ENCODE measurements at regions not wholly inside any gene's neighbourhood (a gene's known extent, or its start where the extent isn't known, plus 50 kb on each side); places are given as distances from the start of the nearest gene placed in this dataset.
"Not testable (repeated sequence)": the region's sequence is repeated elsewhere in the genome, so short reads cannot be mapped to it uniquely, and the experiment has no call there.

- DNase-seq (ENCODE audit: low read depth): not testable (repeated sequence)
Observed at GRCh38 chr13:109398071-109398470, 388.3 kb downstream of the IRS2 start.

- DNase-seq (ENCODE audit: low read depth): no peak
Observed at GRCh38 chr13:109397285-109397684, 389.1 kb downstream of the IRS2 start.

GRCh38 chr13:109396266-109396665 is 390.1 kb downstream of the IRS2 start:
- DNase-seq (ENCODE audit: low read depth): peak; percentile 71

GRCh38 chr13:109395014-109395413 is 391.4 kb downstream of the IRS2 start:
- no peak for DNase-seq (ENCODE audit: low read depth)

GRCh38 chr13:109394311-109394988 is 391.9 kb downstream of the IRS2 start:
- DNase-seq (ENCODE audit: low read depth): no peak

- no peak for DNase-seq (ENCODE audit: low read depth)
Observed at GRCh38 chr13:109393045-109393444, 393.3 kb downstream of the IRS2 start.

- no peak for DNase-seq (ENCODE audit: low read depth)
Observed at GRCh38 chr13:109390391-109390790, 396.0 kb downstream of the IRS2 start.

- peak; percentile 84 for DNase-seq (ENCODE audit: low read depth)
Observed at GRCh38 chr13:109389892-109390345, 396.5 kb downstream of the IRS2 start.

GRCh38 chr13:109389456-109389855 is 396.9 kb downstream of the IRS2 start:
- no peak for DNase-seq (ENCODE audit: low read depth)

GRCh38 chr13:109387471-109387870 is 398.9 kb downstream of the IRS2 start:
- DNase-seq (ENCODE audit: low read depth): no peak

GRCh38 chr13:109385242-109385560 is 401.2 kb downstream of the IRS2 start:
- DNase-seq (ENCODE audit: low read depth): peak; percentile 75

- DNase-seq (ENCODE audit: low read depth): peak; percentile 91
Observed at GRCh38 chr13:109384491-109385241, 401.7 kb downstream of the IRS2 start.

- peak; percentile 88 for DNase-seq (ENCODE audit: low read depth)
Observed at GRCh38 chr13:109383683-109384082, 402.7 kb downstream of the IRS2 start.

GRCh38 chr13:109381546-109382180 is 404.7 kb downstream of the IRS2 start:
- peak; percentile 93 for DNase-seq (ENCODE audit: low read depth)

GRCh38 chr13:109380457-109380856 is 405.9 kb downstream of the IRS2 start:
- no peak for DNase-seq (ENCODE audit: low read depth)

- DNase-seq (ENCODE audit: low read depth): no peak
Observed at GRCh38 chr13:109379930-109380329, 406.5 kb downstream of the IRS2 start.

- no peak for DNase-seq (ENCODE audit: low read depth)
Observed at GRCh38 chr13:109376936-109377335, 409.4 kb downstream of the IRS2 start.

- DNase-seq (ENCODE audit: low read depth): no peak
Observed at GRCh38 chr13:109374609-109375200, 411.7 kb downstream of the IRS2 start.

- no peak for DNase-seq (ENCODE audit: low read depth)
Observed at GRCh38 chr13:109372666-109373065, 413.7 kb downstream of the IRS2 start.

- no peak for DNase-seq (ENCODE audit: low read depth)
Observed at GRCh38 chr13:109371066-109371465, 415.3 kb downstream of the IRS2 start.

GRCh38 chr13:109370496-109370895 is 415.9 kb downstream of the IRS2 start:
- no peak for DNase-seq (ENCODE audit: low read depth)

GRCh38 chr13:109369353-109370052 is 416.9 kb downstream of the IRS2 start:
- no peak for DNase-seq (ENCODE audit: low read depth)
